Fibroblast of lung (primary cell): ENCODE measurements at regions not wholly inside any gene's neighbourhood (a gene's known extent, or its start where the extent isn't known, plus 50 kb on each side); places are given as distances from the start of the nearest gene placed in this dataset.
A peak's percentile ranks its signal among the peaks of the same experiment; 100 is the strongest.

Experiments
- DNase-seq, 2 donors: peaks; one replicate each; pipeline versions ENCODE4 v3.0.0 to v3.0.0-alpha.2; 2010; ENCODE audit warnings: low read depth in 2 of 2
- H2AFZ ChIP-seq: 2 replicates; pipeline ENCODE4 v1.5.1; 2012; ENCODE audit warnings: low read length, control low read depth, inconsistent platforms
- H3K27ac ChIP-seq: 2 replicates; pipeline ENCODE4 v1.5.1; 2011; ENCODE audit warnings: low read length, control low read depth; ENCODE audit not compliant: insufficient read depth
- H3K27me3 ChIP-seq: 2 replicates; pipeline ENCODE4 v1.5.1; 2011; ENCODE audit warnings: mild to moderate bottlenecking, low read length; ENCODE audit not compliant: control insufficient read depth, insufficient read depth
- H3K36me3 ChIP-seq: 2 replicates; pipeline ENCODE4 v1.5.1; 2011; ENCODE audit warnings: low read length; ENCODE audit not compliant: control insufficient read depth, insufficient read depth
- H3K4me1 ChIP-seq: 2 replicates; pipeline ENCODE4 v1.5.1; 2011; ENCODE audit warnings: low read length; ENCODE audit not compliant: control insufficient read depth, insufficient read depth; ENCODE audit errors: extremely low read depth
- H3K4me2 ChIP-seq: 2 replicates; pipeline ENCODE4 v1.5.1; 2011; ENCODE audit warnings: low read length, control low read depth; ENCODE audit not compliant: insufficient read depth; ENCODE audit errors: extremely low read depth
- H3K4me3 ChIP-seq, 4 experiments: fragments of 200-600 bp in 1 of 4; sonication (generic) in 1 of 4; replicated peaks in 1 of 4; 2 replicates each; pipeline ENCODE4 v1.5.1; 2011 to 2016; ENCODE audit warnings: low read length in 4 of 4, low read depth in 3 of 4, mild to moderate bottlenecking in 3 of 4, control low read depth in 2 of 4, inconsistent platforms in 1 of 4, mixed read lengths in 1 of 4; ENCODE audit not compliant: insufficient read depth in 1 of 4; ENCODE audit errors: control extremely low read depth in 1 of 4
- H3K79me2 ChIP-seq: 2 replicates; pipeline ENCODE4 v1.5.1; 2012; ENCODE audit warnings: mild to moderate bottlenecking, low read length, inconsistent platforms; ENCODE audit not compliant: control insufficient read depth, insufficient read depth
- H3K9ac ChIP-seq: 2 replicates; pipeline ENCODE4 v1.5.1; 2011; ENCODE audit warnings: mild to moderate bottlenecking, low read length, control low read depth; ENCODE audit not compliant: insufficient read depth
- H3K9me3 ChIP-seq: 2 replicates; pipeline ENCODE4 v1.5.1; 2012; ENCODE audit warnings: low read depth, low read length; ENCODE audit not compliant: control insufficient read depth, insufficient read depth
- H4K20me1 ChIP-seq: 2 replicates; pipeline ENCODE4 v1.5.1; 2011; ENCODE audit warnings: low read length; ENCODE audit not compliant: control insufficient read depth, insufficient read depth; ENCODE audit errors: extremely low read depth
- EZH2 ChIP-seq: IDR thresholded peaks from 2 replicates; pipeline ENCODE4 v1.5.1; 2012; ENCODE audit warnings: low read length, control low read depth, mild to moderate bottlenecking; ENCODE audit errors: missing control alignments
- TF ChIP-seq, protein P1 (sequence below), 2 donors: IDR thresholded peaks in 1 of 2; conservative IDR thresholded peaks in 1 of 2; 1 replicate in 1 of 2; 2 replicates in 1 of 2; pipeline ENCODE4 v1.5.1; 2011 to 2012; ENCODE audit warnings: low read length in 2 of 2, control low read depth in 1 of 2, inconsistent platforms in 1 of 2, low read depth in 1 of 2, mild to moderate bottlenecking in 1 of 2

DNA sequence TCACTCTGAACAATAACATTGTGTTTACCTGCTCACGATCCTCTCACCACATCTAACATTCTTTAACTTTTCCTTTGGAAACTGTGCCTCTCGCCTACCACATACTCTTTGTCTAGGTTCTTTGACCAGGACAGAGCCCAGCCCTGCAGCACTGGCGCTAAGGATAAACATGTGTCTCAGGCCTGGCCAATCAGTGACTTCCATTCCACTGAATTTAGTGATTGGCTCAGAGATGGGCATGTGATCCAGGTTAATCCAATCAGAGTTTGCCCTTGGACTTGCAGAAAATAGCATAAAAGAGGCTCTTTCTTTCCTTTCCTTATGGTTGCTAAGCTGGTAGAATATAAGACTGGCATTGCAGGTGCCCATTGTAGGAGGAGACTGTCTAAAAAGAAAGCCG lies 605.7 kb downstream of the MATN1 start:
- H4K20me1 ChIP-seq: no peaks in the 10 kb centered on the region
- H3K4me1 ChIP-seq: no peaks in the 10 kb centered on the region
- no peaks in the 10 kb centered on the region for H3K27me3 ChIP-seq
- no peak overlapping the region for H3K9ac ChIP-seq
- H2AFZ ChIP-seq: no peak overlapping the region
- H3K4me2 ChIP-seq: no peak overlapping the region
- no peak overlapping the region for H3K4me3 ChIP-seq
- no peaks in the 10 kb centered on the region for H3K36me3 ChIP-seq
- H3K79me2 ChIP-seq: no peaks in the 10 kb centered on the region
- H3K9me3 ChIP-seq: no peaks in the 10 kb centered on the region
- DNase-seq: no peak
- TF ChIP-seq EZH2: no peak
- TF ChIP-seq, protein P1, sequence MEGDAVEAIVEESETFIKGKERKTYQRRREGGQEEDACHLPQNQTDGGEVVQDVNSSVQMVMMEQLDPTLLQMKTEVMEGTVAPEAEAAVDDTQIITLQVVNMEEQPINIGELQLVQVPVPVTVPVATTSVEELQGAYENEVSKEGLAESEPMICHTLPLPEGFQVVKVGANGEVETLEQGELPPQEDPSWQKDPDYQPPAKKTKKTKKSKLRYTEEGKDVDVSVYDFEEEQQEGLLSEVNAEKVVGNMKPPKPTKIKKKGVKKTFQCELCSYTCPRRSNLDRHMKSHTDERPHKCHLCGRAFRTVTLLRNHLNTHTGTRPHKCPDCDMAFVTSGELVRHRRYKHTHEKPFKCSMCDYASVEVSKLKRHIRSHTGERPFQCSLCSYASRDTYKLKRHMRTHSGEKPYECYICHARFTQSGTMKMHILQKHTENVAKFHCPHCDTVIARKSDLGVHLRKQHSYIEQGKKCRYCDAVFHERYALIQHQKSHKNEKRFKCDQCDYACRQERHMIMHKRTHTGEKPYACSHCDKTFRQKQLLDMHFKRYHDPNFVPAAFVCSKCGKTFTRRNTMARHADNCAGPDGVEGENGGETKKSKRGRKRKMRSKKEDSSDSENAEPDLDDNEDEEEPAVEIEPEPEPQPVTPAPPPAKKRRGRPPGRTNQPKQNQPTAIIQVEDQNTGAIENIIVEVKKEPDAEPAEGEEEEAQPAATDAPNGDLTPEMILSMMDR (conservative IDR thresholded peaks at IDR 0.05 in 1 of 2, IDR thresholded peaks at IDR 0.05 in 1 of 2; ENCODE audit: low read depth in 1 of 2, low read length in 2 of 2): no peak
- no peak overlapping the region for H3K27ac ChIP-seq

DNA sequence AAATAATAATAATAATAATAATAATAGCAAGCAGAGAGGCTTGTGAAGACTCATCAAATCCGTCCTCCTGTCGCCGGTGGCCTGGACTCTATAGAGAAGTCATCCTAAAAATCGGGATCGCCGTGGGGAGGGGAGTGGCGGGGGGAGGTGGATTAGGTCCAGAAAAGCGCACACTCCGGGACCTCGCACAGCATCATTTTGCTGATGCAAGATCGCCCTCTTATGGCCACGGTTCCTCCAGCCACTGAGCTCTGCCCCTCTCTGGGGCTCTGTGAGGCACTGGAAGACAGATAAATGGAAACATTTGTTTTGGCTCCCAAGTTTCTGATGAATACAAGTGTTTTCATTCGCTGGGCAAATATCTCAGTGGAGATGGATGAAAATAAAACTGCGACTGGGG lies 612.0 kb downstream of the MATN1 start:
- no peaks in the 10 kb centered on the region for H3K9me3 ChIP-seq
- TF ChIP-seq EZH2: no peak
- TF ChIP-seq, protein P1 (conservative IDR thresholded peaks at IDR 0.05 in 1 of 2, IDR thresholded peaks at IDR 0.05 in 1 of 2; ENCODE audit: low read depth in 1 of 2, low read length in 2 of 2): peak; percentile 63 to 77
- no peaks in the 10 kb centered on the region for H3K36me3 ChIP-seq
- no peak overlapping the region for H3K4me3 ChIP-seq
- H3K9ac ChIP-seq: no peak overlapping the region
- H3K4me2 ChIP-seq: no peak overlapping the region
- no peak overlapping the region for H3K27ac ChIP-seq
- H3K4me1 ChIP-seq: no peaks in the 10 kb centered on the region
- no peaks in the 10 kb centered on the region for H4K20me1 ChIP-seq
- no peaks in the 10 kb centered on the region for H3K27me3 ChIP-seq
- no peaks in the 10 kb centered on the region for H3K79me2 ChIP-seq
- peak; percentile 31 to 56 for DNase-seq
- no peak overlapping the region for H2AFZ ChIP-seq

DNA sequence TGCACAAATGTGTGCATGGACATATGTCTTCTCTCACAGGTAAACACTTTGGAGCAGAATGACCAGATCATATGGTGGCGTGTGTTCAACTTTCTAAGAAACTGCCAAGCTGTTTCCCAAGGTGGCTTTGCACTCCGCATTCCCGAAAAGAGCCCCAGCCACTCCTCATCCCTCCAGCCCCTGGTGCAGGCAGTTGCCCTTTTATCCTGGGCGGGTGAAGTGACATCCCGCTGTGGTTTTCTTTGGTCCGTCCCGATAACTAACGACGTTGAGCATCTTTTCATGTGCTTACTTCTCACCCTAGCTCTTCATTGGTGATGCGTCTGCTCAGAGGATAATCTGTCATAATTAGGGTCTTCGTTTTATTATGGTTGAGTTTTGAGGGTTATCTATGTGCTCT lies 612.5 kb downstream of the MATN1 start:
- no peaks in the 10 kb centered on the region for H3K79me2 ChIP-seq
- H3K27me3 ChIP-seq: no peaks in the 10 kb centered on the region
- no peak overlapping the region for H3K4me3 ChIP-seq
- TF ChIP-seq, protein P1 (conservative IDR thresholded peaks at IDR 0.05 in 1 of 2, IDR thresholded peaks at IDR 0.05 in 1 of 2; ENCODE audit: low read depth in 1 of 2, low read length in 2 of 2): no peak
- TF ChIP-seq EZH2: no peak
- no peaks in the 10 kb centered on the region for H3K9me3 ChIP-seq
- H3K36me3 ChIP-seq: no peaks in the 10 kb centered on the region
- no peak overlapping the region for H3K27ac ChIP-seq
- H3K9ac ChIP-seq: no peak overlapping the region
- no peaks in the 10 kb centered on the region for H3K4me1 ChIP-seq
- DNase-seq: no peak
- H3K4me2 ChIP-seq: no peak overlapping the region
- no peak overlapping the region for H2AFZ ChIP-seq
- H4K20me1 ChIP-seq: no peaks in the 10 kb centered on the region
